ENCODE measurements at regions not wholly inside any gene's neighbourhood (a gene's known extent, or its start where the extent isn't known, plus 50 kb on each side); places are given as distances from the start of the nearest gene placed in this dataset.

- DNase-seq (ENCODE audit: insufficient read length): no peak
- FAIRE-seq: peak; percentile 79
- TF ChIP-seq TAF1 (IDR thresholded peaks at IDR 0.05; ENCODE audit: borderline replicate concordance, low read depth, low read length) (no peak), POLR2A (IDR thresholded peaks at IDR 0.05; ENCODE audit: low read depth, low read length) (no peak)
These were observed 880.1 kb upstream of the SEMA6A start for GRCh38 chr5:117454716-117455212.

- no peak for DNase-seq (ENCODE audit: insufficient read length)
- no peak for FAIRE-seq
- TF ChIP-seq TAF1 (IDR thresholded peaks at IDR 0.05; ENCODE audit: borderline replicate concordance, low read depth, low read length): no peak
These were observed 862.2 kb upstream of the SEMA6A start for GRCh38 chr5:117436846-117437245.

- no peak for FAIRE-seq
- no peak for TF ChIP-seq POLR2A (IDR thresholded peaks at IDR 0.05; ENCODE audit: low read depth, low read length)
- DNase-seq (ENCODE audit: insufficient read length): no peak
These were observed 860.6 kb upstream of the SEMA6A start for GRCh38 chr5:117435203-117435602.

- DNase-seq (ENCODE audit: insufficient read length) (no peak), FAIRE-seq (no peak)
- TF ChIP-seq TAF1 (IDR thresholded peaks at IDR 0.05; ENCODE audit: borderline replicate concordance, low read depth, low read length): no peak
- TF ChIP-seq POLR2AphosphoS5 (IDR thresholded peaks at IDR 0.05; ENCODE audit: low read depth, low read length): no peak
- no peak for TF ChIP-seq POLR2A (IDR thresholded peaks at IDR 0.05; ENCODE audit: low read depth, low read length)
These were observed 859.6 kb upstream of the SEMA6A start for GRCh38 chr5:117434254-117434653.

GRCh38 chr5:117433818-117434217 lies 859.2 kb upstream of the SEMA6A start:
- no peak for FAIRE-seq
- DNase-seq (ENCODE audit: insufficient read length): no peak
- TF ChIP-seq POLR2A (IDR thresholded peaks at IDR 0.05; ENCODE audit: low read depth, low read length) (no peak), POLR2AphosphoS5 (IDR thresholded peaks at IDR 0.05; ENCODE audit: low read depth, low read length) (no peak), TAF1 (IDR thresholded peaks at IDR 0.05; ENCODE audit: borderline replicate concordance, low read depth, low read length) (no peak)

- no peak for FAIRE-seq
- DNase-seq (ENCODE audit: insufficient read length): no peak
- TF ChIP-seq TAF1 (IDR thresholded peaks at IDR 0.05; ENCODE audit: borderline replicate concordance, low read depth, low read length): no peak
- no peak for TF ChIP-seq POLR2A (IDR thresholded peaks at IDR 0.05; ENCODE audit: low read depth, low read length)
- no peak for TF ChIP-seq POLR2AphosphoS5 (IDR thresholded peaks at IDR 0.05; ENCODE audit: low read depth, low read length)
These were observed 856.5 kb upstream of the SEMA6A start for GRCh38 chr5:117431091-117431490.

- DNase-seq (ENCODE audit: insufficient read length) (no peak), FAIRE-seq (no peak)
- no peak for TF ChIP-seq POLR2AphosphoS5 (IDR thresholded peaks at IDR 0.05; ENCODE audit: low read depth, low read length)
- no peak for TF ChIP-seq TAF1 (IDR thresholded peaks at IDR 0.05; ENCODE audit: borderline replicate concordance, low read depth, low read length)
- no peak for TF ChIP-seq POLR2A (IDR thresholded peaks at IDR 0.05; ENCODE audit: low read depth, low read length)
These were observed 850.5 kb upstream of the SEMA6A start for GRCh38 chr5:117425163-117425562.

GRCh38 chr5:117424559-117424958 lies 849.9 kb upstream of the SEMA6A start:
- no peak for FAIRE-seq
- TF ChIP-seq TAF1 (IDR thresholded peaks at IDR 0.05; ENCODE audit: borderline replicate concordance, low read depth, low read length) (no peak), POLR2AphosphoS5 (IDR thresholded peaks at IDR 0.05; ENCODE audit: low read depth, low read length) (no peak), POLR2A (IDR thresholded peaks at IDR 0.05; ENCODE audit: low read depth, low read length) (no peak)
- no peak for DNase-seq (ENCODE audit: insufficient read length)

GRCh38 chr5:117417501-117417900 lies 842.9 kb upstream of the SEMA6A start:
- DNase-seq (ENCODE audit: insufficient read length) (no peak), FAIRE-seq (no peak)
- TF ChIP-seq TAF1 (IDR thresholded peaks at IDR 0.05; ENCODE audit: borderline replicate concordance, low read depth, low read length): no peak
- no peak for TF ChIP-seq POLR2A (IDR thresholded peaks at IDR 0.05; ENCODE audit: low read depth, low read length)
- TF ChIP-seq POLR2AphosphoS5 (IDR thresholded peaks at IDR 0.05; ENCODE audit: low read depth, low read length): no peak

- DNase-seq (ENCODE audit: insufficient read length) (no peak), FAIRE-seq (no peak)
- TF ChIP-seq TAF1 (IDR thresholded peaks at IDR 0.05; ENCODE audit: borderline replicate concordance, low read depth, low read length) (no peak), POLR2AphosphoS5 (IDR thresholded peaks at IDR 0.05; ENCODE audit: low read depth, low read length) (no peak), POLR2A (IDR thresholded peaks at IDR 0.05; ENCODE audit: low read depth, low read length) (no peak)
These were observed 840.3 kb upstream of the SEMA6A start for GRCh38 chr5:117414926-117415325.

GRCh38 chr5:117411701-117412100 lies 837.1 kb upstream of the SEMA6A start:
- FAIRE-seq: no peak
- TF ChIP-seq POLR2A (IDR thresholded peaks at IDR 0.05; ENCODE audit: low read depth, low read length) (no peak), TAF1 (IDR thresholded peaks at IDR 0.05; ENCODE audit: borderline replicate concordance, low read depth, low read length) (no peak), POLR2AphosphoS5 (IDR thresholded peaks at IDR 0.05; ENCODE audit: low read depth, low read length) (no peak)
- DNase-seq (ENCODE audit: insufficient read length): no peak

GRCh38 chr5:117405197-117405596 lies 830.6 kb upstream of the SEMA6A start:
- DNase-seq (ENCODE audit: insufficient read length) (no peak), FAIRE-seq (no peak)
- no peak for TF ChIP-seq POLR2A (IDR thresholded peaks at IDR 0.05; ENCODE audit: low read depth, low read length)
- no peak for TF ChIP-seq TAF1 (IDR thresholded peaks at IDR 0.05; ENCODE audit: borderline replicate concordance, low read depth, low read length)
- no peak for TF ChIP-seq POLR2AphosphoS5 (IDR thresholded peaks at IDR 0.05; ENCODE audit: low read depth, low read length)

GRCh38 chr5:117394506-117395157 lies 820.0 kb upstream of the SEMA6A start:
- FAIRE-seq (no peak), DNase-seq (ENCODE audit: insufficient read length) (no peak)
- TF ChIP-seq POLR2AphosphoS5 (IDR thresholded peaks at IDR 0.05; ENCODE audit: low read depth, low read length) (no peak), TAF1 (IDR thresholded peaks at IDR 0.05; ENCODE audit: borderline replicate concordance, low read depth, low read length) (no peak), POLR2A (IDR thresholded peaks at IDR 0.05; ENCODE audit: low read depth, low read length) (no peak)

Data from GM12892 (cell line).